ENCODE measurements at regions not wholly inside any gene's neighbourhood (a gene's known extent, or its start where the extent isn't known, plus 50 kb on each side); places are given as distances from the start of the nearest gene placed in this dataset.

- DNase-seq (ENCODE audit: low read depth in 3 of 3, low spot score in 1 of 3) = no peak
Observed at GRCh38 chr2:76584474-76584873, 873.8 kb upstream of the GCFC2 start.

GRCh38 chr2:76579911-76580310, 869.2 kb upstream of the GCFC2 start:
- no peak for DNase-seq (ENCODE audit: low read depth in 3 of 3, low spot score in 1 of 3)

- no peak for DNase-seq (ENCODE audit: low read depth in 3 of 3, low spot score in 1 of 3)
Observed at GRCh38 chr2:76572981-76573380, 862.3 kb upstream of the GCFC2 start.

GRCh38 chr2:76569819-76570218, 859.1 kb upstream of the GCFC2 start:
- DNase-seq (ENCODE audit: low read depth in 3 of 3, low spot score in 1 of 3) = no peak

- DNase-seq (ENCODE audit: low read depth in 3 of 3, low spot score in 1 of 3) = no peak
Observed at GRCh38 chr2:76567478-76567877, 856.8 kb upstream of the GCFC2 start.

GRCh38 chr2:76564734-76565133, 854.0 kb upstream of the GCFC2 start:
- no peak for DNase-seq (ENCODE audit: low read depth in 3 of 3, low spot score in 1 of 3)

GRCh38 chr2:76563730-76564129, 853.0 kb upstream of the GCFC2 start:
- no peak for DNase-seq (ENCODE audit: low read depth in 3 of 3, low spot score in 1 of 3)

- no peak for DNase-seq (ENCODE audit: low read depth in 3 of 3, low spot score in 1 of 3)
Observed at GRCh38 chr2:76558157-76558556, 847.4 kb upstream of the GCFC2 start.

- DNase-seq (ENCODE audit: low read depth in 3 of 3, low spot score in 1 of 3) = no peak
Observed at GRCh38 chr2:76556018-76556417, 845.3 kb upstream of the GCFC2 start.

- no peak for DNase-seq (ENCODE audit: low read depth in 3 of 3, low spot score in 1 of 3)
Observed at GRCh38 chr2:76546207-76546606, 835.5 kb upstream of the GCFC2 start.

GRCh38 chr2:76544901-76545300, 834.2 kb upstream of the GCFC2 start:
- DNase-seq (ENCODE audit: low read depth in 3 of 3, low spot score in 1 of 3) = no peak

GRCh38 chr2:76517574-76517909, 806.8 kb upstream of the GCFC2 start:
- DNase-seq (ENCODE audit: low read depth in 3 of 3, low spot score in 1 of 3) = no peak

GRCh38 chr2:76516861-76517573, 806.3 kb upstream of the GCFC2 start:
- no peak for DNase-seq (ENCODE audit: low read depth in 3 of 3, low spot score in 1 of 3)

GRCh38 chr2:76512201-76512820, 801.6 kb upstream of the GCFC2 start:
- no peak for DNase-seq (ENCODE audit: low read depth in 3 of 3, low spot score in 1 of 3)

- DNase-seq (ENCODE audit: low read depth in 3 of 3, low spot score in 1 of 3) = no peak
Observed at GRCh38 chr2:76506538-76506937, 795.8 kb upstream of the GCFC2 start.

GRCh38 chr2:76501641-76502040, 790.9 kb upstream of the GCFC2 start:
- DNase-seq (ENCODE audit: low read depth in 3 of 3, low spot score in 1 of 3) = no peak

GRCh38 chr2:76498360-76498759, 787.6 kb upstream of the GCFC2 start:
- DNase-seq (ENCODE audit: low read depth in 3 of 3, low spot score in 1 of 3) = no peak

GRCh38 chr2:76491503-76491902, 780.8 kb upstream of the GCFC2 start:
- no peak for DNase-seq (ENCODE audit: low read depth in 3 of 3, low spot score in 1 of 3)

GRCh38 chr2:76478266-76479035, 767.7 kb upstream of the GCFC2 start:
- DNase-seq (ENCODE audit: low read depth in 3 of 3, low spot score in 1 of 3) = no peak

- DNase-seq (ENCODE audit: low read depth in 3 of 3, low spot score in 1 of 3) = no peak
Observed at GRCh38 chr2:76472946-76473345, 762.2 kb upstream of the GCFC2 start.

- no peak for DNase-seq (ENCODE audit: low read depth in 3 of 3, low spot score in 1 of 3)
Observed at GRCh38 chr2:76469066-76469465, 758.4 kb upstream of the GCFC2 start.

GRCh38 chr2:76467326-76467725, 756.6 kb upstream of the GCFC2 start:
- no peak for DNase-seq (ENCODE audit: low read depth in 3 of 3, low spot score in 1 of 3)
